ENCODE measurements at regions not wholly inside any gene's neighbourhood (a gene's known extent, or its start where the extent isn't known, plus 50 kb on each side); places are given as distances from the start of the nearest gene placed in this dataset.

DNA sequence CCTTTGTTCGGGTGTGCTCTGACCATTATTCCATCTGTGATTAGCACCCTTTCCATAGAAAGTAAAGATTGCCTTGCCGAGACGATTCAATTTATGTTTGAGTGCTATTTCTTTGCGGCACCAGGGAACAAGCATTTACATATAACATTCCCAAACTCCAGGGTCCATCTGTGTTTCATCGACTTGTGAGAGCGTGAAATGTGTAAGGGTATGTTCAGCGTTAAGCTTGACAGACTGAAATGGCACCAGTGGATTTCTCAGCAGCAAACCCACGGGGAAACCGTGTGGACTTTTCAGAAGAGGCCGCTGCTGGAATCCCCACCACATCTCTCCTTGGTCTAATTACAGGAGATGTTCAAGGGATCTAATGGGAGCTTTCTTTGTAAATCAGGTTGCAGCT is 270.5 kb downstream of the TCERG1L start:
- TF ChIP-seq, protein P1, sequence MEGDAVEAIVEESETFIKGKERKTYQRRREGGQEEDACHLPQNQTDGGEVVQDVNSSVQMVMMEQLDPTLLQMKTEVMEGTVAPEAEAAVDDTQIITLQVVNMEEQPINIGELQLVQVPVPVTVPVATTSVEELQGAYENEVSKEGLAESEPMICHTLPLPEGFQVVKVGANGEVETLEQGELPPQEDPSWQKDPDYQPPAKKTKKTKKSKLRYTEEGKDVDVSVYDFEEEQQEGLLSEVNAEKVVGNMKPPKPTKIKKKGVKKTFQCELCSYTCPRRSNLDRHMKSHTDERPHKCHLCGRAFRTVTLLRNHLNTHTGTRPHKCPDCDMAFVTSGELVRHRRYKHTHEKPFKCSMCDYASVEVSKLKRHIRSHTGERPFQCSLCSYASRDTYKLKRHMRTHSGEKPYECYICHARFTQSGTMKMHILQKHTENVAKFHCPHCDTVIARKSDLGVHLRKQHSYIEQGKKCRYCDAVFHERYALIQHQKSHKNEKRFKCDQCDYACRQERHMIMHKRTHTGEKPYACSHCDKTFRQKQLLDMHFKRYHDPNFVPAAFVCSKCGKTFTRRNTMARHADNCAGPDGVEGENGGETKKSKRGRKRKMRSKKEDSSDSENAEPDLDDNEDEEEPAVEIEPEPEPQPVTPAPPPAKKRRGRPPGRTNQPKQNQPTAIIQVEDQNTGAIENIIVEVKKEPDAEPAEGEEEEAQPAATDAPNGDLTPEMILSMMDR (conservative IDR thresholded peaks at IDR 0.05; ENCODE audit: low read depth, low read length): no peak
- no peak for TF ChIP-seq EZH2 (IDR thresholded peaks at IDR 0.05; ENCODE audit: borderline replicate concordance, low read depth, low read length, poor library complexity, severe bottlenecking)

Measured in A673 (cell line).